ENCODE measurements at regions not wholly inside any gene's neighbourhood (a gene's known extent, or its start where the extent isn't known, plus 50 kb on each side); places are given as distances from the start of the nearest gene placed in this dataset.
"Not testable (repeated sequence)": the region's sequence is repeated elsewhere in the genome, so short reads cannot be mapped to it uniquely, and the experiment has no call there.

GRCh38 chr14:49946320-49947141, 53.6 kb downstream of the ARF6 start:
- peak; percentile 60 for DNase-seq (ENCODE audit: low spot score)

GRCh38 chr14:49947506-49947905, 54.6 kb downstream of the ARF6 start:
- DNase-seq (ENCODE audit: low spot score), result no peak

GRCh38 chr14:49950275-49951228, 57.7 kb downstream of the ARF6 start:
- DNase-seq (ENCODE audit: low spot score), result no peak

GRCh38 chr14:49951229-49951607, 58.3 kb downstream of the ARF6 start:
- no peak for DNase-seq (ENCODE audit: low spot score)

GRCh38 chr14:49951691-49952345, 58.9 kb downstream of the ARF6 start:
- DNase-seq (ENCODE audit: low spot score), result no peak

GRCh38 chr14:49953196-49953595, 60.3 kb downstream of the ARF6 start:
- no peak for DNase-seq (ENCODE audit: low spot score)

GRCh38 chr14:49954171-49954631, 61.3 kb downstream of the ARF6 start:
- DNase-seq (ENCODE audit: low spot score), result no peak

GRCh38 chr14:49955024-49955423, 62.1 kb downstream of the ARF6 start:
- DNase-seq (ENCODE audit: low spot score), result no peak

- DNase-seq (ENCODE audit: low spot score), result no peak
Observed at GRCh38 chr14:49957089-49957852, 64.4 kb downstream of the ARF6 start.

- DNase-seq (ENCODE audit: low spot score), result no peak
Observed at GRCh38 chr14:49959822-49960408, 67.0 kb downstream of the ARF6 start.

- no peak for DNase-seq (ENCODE audit: low spot score)
Observed at GRCh38 chr14:49960453-49960852, 67.6 kb downstream of the ARF6 start.

- no peak for DNase-seq (ENCODE audit: low spot score)
Observed at GRCh38 chr14:49961270-49962222, 68.7 kb downstream of the ARF6 start.

GRCh38 chr14:49962621-49963020, 69.7 kb downstream of the ARF6 start:
- DNase-seq (ENCODE audit: low spot score), result no peak

- DNase-seq (ENCODE audit: low spot score), result not testable (repeated sequence)
Observed at GRCh38 chr14:49965068-49965651, 72.3 kb downstream of the ARF6 start.

GRCh38 chr14:49966304-49966809, 73.5 kb downstream of the ARF6 start:
- no peak for DNase-seq (ENCODE audit: low spot score)

GRCh38 chr14:49966971-49967630, 74.2 kb downstream of the ARF6 start:
- no peak for DNase-seq (ENCODE audit: low spot score)

- DNase-seq (ENCODE audit: low spot score), result no peak
Observed at GRCh38 chr14:49969961-49970360, 77.1 kb downstream of the ARF6 start.

GRCh38 chr14:49970474-49971147, 77.7 kb downstream of the ARF6 start:
- DNase-seq (ENCODE audit: low spot score), result no peak
